Fibroblast of lung (primary cell): ENCODE measurements at regions not wholly inside any gene's neighbourhood (a gene's known extent, or its start where the extent isn't known, plus 50 kb on each side); places are given as distances from the start of the nearest gene placed in this dataset.

Experiments
- CTCF ChIP-seq, 2 donors: IDR thresholded peaks in 1 of 2; conservative IDR thresholded peaks in 1 of 2; 1 replicate in 1 of 2; 2 replicates in 1 of 2; pipeline ENCODE4 v1.5.1; 2011 to 2012; ENCODE audit warnings: low read length in 2 of 2, control low read depth in 1 of 2, inconsistent platforms in 1 of 2, low read depth in 1 of 2, mild to moderate bottlenecking in 1 of 2
- EZH2 ChIP-seq: IDR thresholded peaks from 2 replicates; pipeline ENCODE4 v1.5.1; 2012; ENCODE audit warnings: low read length, control low read depth, mild to moderate bottlenecking; ENCODE audit errors: missing control alignments

- TF ChIP-seq CTCF (conservative IDR thresholded peaks at IDR 0.05 in 1 of 2, IDR thresholded peaks at IDR 0.05 in 1 of 2; ENCODE audit: low read depth in 1 of 2, low read length in 2 of 2): no peak
- TF ChIP-seq EZH2: no peak
Observed at GRCh38 chr7:17659126-17659525, 281.2 kb downstream of the SNX13 start.
